Gastrocnemius medialis (tissue), 4 donors: ENCODE measurements at regions not wholly inside any gene's neighbourhood (a gene's known extent, or its start where the extent isn't known, plus 50 kb on each side); places are given as distances from the start of the nearest gene placed in this dataset.

ENCODE experiments used
- CTCF ChIP-seq, 5 experiments: fragments of 450-650 bp in 3 of 5; fragments of 200-600 bp in 2 of 5; sonication (generic) in 2 of 5; IDR thresholded peaks in 4 of 5; conservative IDR thresholded peaks in 1 of 5; 1 replicate in 4 of 5; 2 replicates in 1 of 5; pipeline ENCODE4 v1.5.1; 2016 to 2019; ENCODE audit warnings: antibody characterized with exemption in 5 of 5, mild to moderate bottlenecking in 3 of 5, moderate library complexity in 3 of 5
- POLR2A ChIP-seq, 2 donors: fragments of 450-650 bp; IDR thresholded peaks; one replicate each; pipeline ENCODE4 v1.6.1; 2017; ENCODE audit warnings: antibody characterized with exemption in 2 of 2, mild to moderate bottlenecking in 2 of 2, moderate library complexity in 2 of 2

- TF ChIP-seq CTCF (IDR thresholded peaks at IDR 0.05 in 4 of 5, conservative IDR thresholded peaks at IDR 0.05 in 1 of 5) (no peak), POLR2A (IDR thresholded peaks at IDR 0.05) (no peak)
Observed at GRCh38 chr11:119993722-119994121, 144.2 kb downstream of the TRIM29 start.
